HepG2 (cell line): ENCODE measurements at regions not wholly inside any gene's neighbourhood (a gene's known extent, or its start where the extent isn't known, plus 50 kb on each side); places are given as distances from the start of the nearest gene placed in this dataset.

Experiments
- ATF7 ChIP-seq, 2 experiments: fragments of 450-650 bp in 1 of 2; sonication (generic) in 1 of 2; formaldehyde crosslinking in 1 of 2; IDR thresholded peaks; 2 replicates each; pipeline versions ENCODE4 v1.4.0 to v1.6.1; 2016 to 2020; ENCODE audit warnings: antibody characterized with exemption in 1 of 2, mild to moderate bottlenecking in 1 of 2, missing genetic modification reagents in 1 of 2
- EP300 ChIP-seq, 3 experiments: sonication (generic) in 1 of 3; formaldehyde crosslinking in 1 of 3; IDR thresholded peaks; 2 replicates each; pipeline versions ENCODE4 v1.5.1 to v1.6.1; 2011 to 2020; ENCODE audit warnings: low read depth in 2 of 3, low read length in 2 of 3, borderline replicate concordance in 1 of 3, improper control_type of control experiment in 1 of 3, mild to moderate bottlenecking in 1 of 3, missing genetic modification reagents in 1 of 3, moderate library complexity in 1 of 3
- GATAD2A ChIP-seq: IDR thresholded peaks from 2 replicates; pipeline ENCODE4 v1.6.1; 2016
- HNRNPLL ChIP-seq: fragments of 200-400 bp; formaldehyde crosslinking; IDR thresholded peaks from 2 replicates; pipeline ENCODE4 v1.6.1; 2017; ENCODE audit warnings: mild to moderate bottlenecking, low read depth, low read length; ENCODE audit not compliant: poor library complexity, severe bottlenecking
- KDM1A ChIP-seq: IDR thresholded peaks from 2 replicates; pipeline ENCODE4 v1.6.1; 2016; ENCODE audit warnings: missing compliant biosample characterization
- KMT2B ChIP-seq: IDR thresholded peaks from 2 replicates; pipeline ENCODE4 v1.6.1; 2016; ENCODE audit warnings: missing genetic modification reagents, missing compliant biosample characterization
- SAP130 ChIP-seq: IDR thresholded peaks from 2 replicates; pipeline ENCODE4 v1.6.1; 2016; ENCODE audit warnings: low read depth
- ZNF567 ChIP-seq: sonication (generic); formaldehyde crosslinking; IDR thresholded peaks from 2 replicates; pipeline ENCODE4 v1.8.1; 2023; ENCODE audit warnings: mild to moderate bottlenecking, missing genetic modification reagents, borderline replicate concordance
- TF ChIP-seq, protein P1 (sequence below): sonication (generic); formaldehyde crosslinking; IDR thresholded peaks from 2 replicates; pipeline ENCODE4 v1.5.1; 2020; ENCODE audit warnings: mild to moderate bottlenecking, missing genetic modification reagents
- TF ChIP-seq, protein P2 (sequence below): sonication (generic); formaldehyde crosslinking; IDR thresholded peaks from 2 replicates; pipeline ENCODE4 v1.5.0; 2020; ENCODE audit warnings: missing genetic modification reagents
- TF ChIP-seq, protein P3 (sequence below): IDR thresholded peaks from 2 replicates; pipeline ENCODE4 v1.6.1; 2018; ENCODE audit warnings: missing genetic modification reagents
- TF ChIP-seq, protein P4 (sequence below): sonication (generic); formaldehyde crosslinking; conservative IDR thresholded peaks from 2 replicates; pipeline ENCODE4 v1.4.0; 2020; ENCODE audit warnings: mild to moderate bottlenecking, missing genetic modification reagents, moderate library complexity
- TF ChIP-seq, protein P5 (sequence below), 2 experiments: sonication (generic) in 1 of 2; formaldehyde crosslinking in 1 of 2; IDR thresholded peaks; 2 replicates each; pipeline versions ENCODE4 v1.4.0 to v1.6.1; 2016 to 2020; ENCODE audit warnings: borderline replicate concordance in 1 of 2, low read depth in 1 of 2, mild to moderate bottlenecking in 1 of 2, missing genetic modification reagents in 1 of 2

DNA sequence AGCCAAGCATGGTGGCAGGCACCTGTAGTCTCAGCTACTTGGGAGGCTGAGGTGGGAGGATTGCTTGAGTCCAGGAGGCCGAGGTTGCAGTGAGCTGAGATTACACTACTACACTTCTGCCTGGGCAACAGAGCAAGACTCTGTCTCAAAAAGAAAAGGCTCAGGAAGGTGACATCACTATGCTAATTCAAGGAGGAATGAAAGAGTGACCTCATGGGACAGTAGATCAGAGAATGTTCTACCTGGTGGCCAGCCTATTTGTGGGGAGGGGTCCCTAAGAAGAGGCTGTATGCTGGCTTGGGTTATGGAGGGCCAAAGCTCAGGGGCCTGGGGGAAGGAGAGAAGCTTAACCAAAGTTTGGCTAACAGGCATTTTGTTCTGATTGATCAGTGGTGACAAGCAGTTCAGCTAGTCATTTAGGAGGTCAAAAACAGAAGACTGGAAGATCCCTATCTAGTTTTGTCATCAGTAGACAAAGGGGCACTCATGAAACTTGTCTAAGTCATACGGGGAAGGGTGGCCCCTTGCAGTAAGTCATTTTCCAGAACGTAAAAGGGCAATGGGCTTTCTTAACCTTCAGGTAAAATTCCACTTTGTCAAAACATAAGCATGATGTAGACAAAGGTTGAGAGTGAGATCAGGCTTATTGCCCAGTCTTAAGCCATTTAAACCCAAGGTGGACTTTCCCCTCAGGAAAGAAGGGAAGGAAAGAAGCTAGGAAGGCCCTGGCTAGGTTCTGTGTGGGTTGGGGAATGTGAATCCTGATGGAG, 60.8 kb upstream of the EEA1 start (continued):
- TF ChIP-seq, protein P1, sequence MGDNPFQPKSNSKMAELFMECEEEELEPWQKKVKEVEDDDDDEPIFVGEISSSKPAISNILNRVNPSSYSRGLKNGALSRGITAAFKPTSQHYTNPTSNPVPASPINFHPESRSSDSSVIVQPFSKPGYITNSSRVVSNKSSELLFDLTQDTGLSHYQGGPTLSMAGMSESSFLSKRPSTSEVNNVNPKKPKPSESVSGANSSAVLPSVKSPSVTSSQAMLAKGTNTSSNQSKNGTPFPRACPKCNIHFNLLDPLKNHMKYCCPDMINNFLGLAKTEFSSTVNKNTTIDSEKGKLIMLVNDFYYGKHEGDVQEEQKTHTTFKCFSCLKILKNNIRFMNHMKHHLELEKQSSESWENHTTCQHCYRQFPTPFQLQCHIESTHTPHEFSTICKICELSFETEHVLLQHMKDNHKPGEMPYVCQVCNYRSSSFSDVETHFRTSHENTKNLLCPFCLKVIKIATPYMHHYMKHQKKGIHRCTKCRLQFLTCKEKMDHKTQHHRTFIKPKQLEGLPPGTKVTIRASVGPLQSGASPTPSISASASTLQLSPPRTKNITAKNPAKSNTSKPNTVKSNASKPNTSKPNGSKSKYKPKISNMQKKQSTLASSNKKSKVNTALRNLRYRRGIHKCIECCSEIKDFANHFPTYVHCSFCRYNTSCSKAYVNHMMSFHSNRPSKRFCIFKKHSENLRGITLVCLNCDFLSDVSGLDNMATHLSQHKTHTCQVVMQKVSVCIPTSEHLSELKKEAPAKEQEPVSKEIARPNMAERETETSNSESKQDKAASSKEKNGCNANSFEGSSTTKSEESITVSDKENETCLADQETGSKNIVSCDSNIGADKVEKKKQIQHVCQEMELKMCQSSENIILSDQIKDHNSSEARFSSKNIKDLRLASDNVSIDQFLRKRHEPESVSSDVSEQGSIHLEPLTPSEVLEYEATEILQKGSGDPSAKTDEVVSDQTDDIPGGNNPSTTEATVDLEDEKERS (CRISPR knock-in tag): 0 out of 2 replicates have a peak, but pooled peaks have one; percentile 41
- TF ChIP-seq, protein P2, sequence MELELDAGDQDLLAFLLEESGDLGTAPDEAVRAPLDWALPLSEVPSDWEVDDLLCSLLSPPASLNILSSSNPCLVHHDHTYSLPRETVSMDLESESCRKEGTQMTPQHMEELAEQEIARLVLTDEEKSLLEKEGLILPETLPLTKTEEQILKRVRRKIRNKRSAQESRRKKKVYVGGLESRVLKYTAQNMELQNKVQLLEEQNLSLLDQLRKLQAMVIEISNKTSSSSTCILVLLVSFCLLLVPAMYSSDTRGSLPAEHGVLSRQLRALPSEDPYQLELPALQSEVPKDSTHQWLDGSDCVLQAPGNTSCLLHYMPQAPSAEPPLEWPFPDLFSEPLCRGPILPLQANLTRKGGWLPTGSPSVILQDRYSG (CRISPR knock-in tag): no peak
- TF ChIP-seq KMT2B: peak; percentile 11; the same call in 1 of the 2 replicates
- no peak for TF ChIP-seq SAP130 (CRISPR knock-in tag)
- TF ChIP-seq ZNF567 (CRISPR knock-in tag): 0 out of 2 replicates have a peak, but pooled peaks have one; percentile 29
- TF ChIP-seq, protein P3, sequence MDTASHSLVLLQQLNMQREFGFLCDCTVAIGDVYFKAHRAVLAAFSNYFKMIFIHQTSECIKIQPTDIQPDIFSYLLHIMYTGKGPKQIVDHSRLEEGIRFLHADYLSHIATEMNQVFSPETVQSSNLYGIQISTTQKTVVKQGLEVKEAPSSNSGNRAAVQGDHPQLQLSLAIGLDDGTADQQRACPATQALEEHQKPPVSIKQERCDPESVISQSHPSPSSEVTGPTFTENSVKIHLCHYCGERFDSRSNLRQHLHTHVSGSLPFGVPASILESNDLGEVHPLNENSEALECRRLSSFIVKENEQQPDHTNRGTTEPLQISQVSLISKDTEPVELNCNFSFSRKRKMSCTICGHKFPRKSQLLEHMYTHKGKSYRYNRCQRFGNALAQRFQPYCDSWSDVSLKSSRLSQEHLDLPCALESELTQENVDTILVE: no peak
- TF ChIP-seq ATF7 (IDR thresholded peaks at IDR 0.05): peak; percentile 54
- TF ChIP-seq ATF7 (CRISPR knock-in tag; IDR thresholded peaks at IDR 0.05): no peak
- no peak for TF ChIP-seq HNRNPLL
- TF ChIP-seq, protein P4, sequence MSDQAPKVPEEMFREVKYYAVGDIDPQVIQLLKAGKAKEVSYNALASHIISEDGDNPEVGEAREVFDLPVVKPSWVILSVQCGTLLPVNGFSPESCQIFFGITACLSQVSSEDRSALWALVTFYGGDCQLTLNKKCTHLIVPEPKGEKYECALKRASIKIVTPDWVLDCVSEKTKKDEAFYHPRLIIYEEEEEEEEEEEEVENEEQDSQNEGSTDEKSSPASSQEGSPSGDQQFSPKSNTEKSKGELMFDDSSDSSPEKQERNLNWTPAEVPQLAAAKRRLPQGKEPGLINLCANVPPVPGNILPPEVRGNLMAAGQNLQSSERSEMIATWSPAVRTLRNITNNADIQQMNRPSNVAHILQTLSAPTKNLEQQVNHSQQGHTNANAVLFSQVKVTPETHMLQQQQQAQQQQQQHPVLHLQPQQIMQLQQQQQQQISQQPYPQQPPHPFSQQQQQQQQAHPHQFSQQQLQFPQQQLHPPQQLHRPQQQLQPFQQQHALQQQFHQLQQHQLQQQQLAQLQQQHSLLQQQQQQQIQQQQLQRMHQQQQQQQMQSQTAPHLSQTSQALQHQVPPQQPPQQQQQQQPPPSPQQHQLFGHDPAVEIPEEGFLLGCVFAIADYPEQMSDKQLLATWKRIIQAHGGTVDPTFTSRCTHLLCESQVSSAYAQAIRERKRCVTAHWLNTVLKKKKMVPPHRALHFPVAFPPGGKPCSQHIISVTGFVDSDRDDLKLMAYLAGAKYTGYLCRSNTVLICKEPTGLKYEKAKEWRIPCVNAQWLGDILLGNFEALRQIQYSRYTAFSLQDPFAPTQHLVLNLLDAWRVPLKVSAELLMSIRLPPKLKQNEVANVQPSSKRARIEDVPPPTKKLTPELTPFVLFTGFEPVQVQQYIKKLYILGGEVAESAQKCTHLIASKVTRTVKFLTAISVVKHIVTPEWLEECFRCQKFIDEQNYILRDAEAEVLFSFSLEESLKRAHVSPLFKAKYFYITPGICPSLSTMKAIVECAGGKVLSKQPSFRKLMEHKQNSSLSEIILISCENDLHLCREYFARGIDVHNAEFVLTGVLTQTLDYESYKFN (CRISPR knock-in tag): 0 out of 2 replicates have a peak, but pooled peaks have one; percentile 35
- 0 out of 2 replicates have a peak, but pooled peaks have one; percentile 43 for TF ChIP-seq KDM1A
- peak in 1 of 2 experiments; percentile 45; a peak in 1 of 4 replicates for TF ChIP-seq EP300 (IDR thresholded peaks at IDR 0.05; ENCODE audit: low read depth in 2 of 2, low read length in 2 of 2)
- no peak for TF ChIP-seq EP300 (CRISPR knock-in tag; IDR thresholded peaks at IDR 0.05; ENCODE audit: borderline replicate concordance)
- TF ChIP-seq GATAD2A (CRISPR knock-in tag): peak; percentile 36; the same call in 1 of the 2 replicates
- TF ChIP-seq, protein P5, sequence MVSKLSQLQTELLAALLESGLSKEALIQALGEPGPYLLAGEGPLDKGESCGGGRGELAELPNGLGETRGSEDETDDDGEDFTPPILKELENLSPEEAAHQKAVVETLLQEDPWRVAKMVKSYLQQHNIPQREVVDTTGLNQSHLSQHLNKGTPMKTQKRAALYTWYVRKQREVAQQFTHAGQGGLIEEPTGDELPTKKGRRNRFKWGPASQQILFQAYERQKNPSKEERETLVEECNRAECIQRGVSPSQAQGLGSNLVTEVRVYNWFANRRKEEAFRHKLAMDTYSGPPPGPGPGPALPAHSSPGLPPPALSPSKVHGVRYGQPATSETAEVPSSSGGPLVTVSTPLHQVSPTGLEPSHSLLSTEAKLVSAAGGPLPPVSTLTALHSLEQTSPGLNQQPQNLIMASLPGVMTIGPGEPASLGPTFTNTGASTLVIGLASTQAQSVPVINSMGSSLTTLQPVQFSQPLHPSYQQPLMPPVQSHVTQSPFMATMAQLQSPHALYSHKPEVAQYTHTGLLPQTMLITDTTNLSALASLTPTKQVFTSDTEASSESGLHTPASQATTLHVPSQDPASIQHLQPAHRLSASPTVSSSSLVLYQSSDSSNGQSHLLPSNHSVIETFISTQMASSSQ (IDR thresholded peaks at IDR 0.05; ENCODE audit: low read depth): no peak
- TF ChIP-seq, protein P5 (CRISPR knock-in tag; IDR thresholded peaks at IDR 0.05; ENCODE audit: borderline replicate concordance): 0 out of 2 replicates have a peak, but pooled peaks have one; percentile 25
